Kidney epithelial cell (primary cell): ENCODE measurements at regions not wholly inside any gene's neighbourhood (a gene's known extent, or its start where the extent isn't known, plus 50 kb on each side); places are given as distances from the start of the nearest gene placed in this dataset.

ENCODE experiments used
- DNase-seq: peaks from one replicate; pipeline ENCODE4 v3.0.0-alpha.2; 2010; ENCODE audit warnings: low read depth
- H3K27me3 ChIP-seq: 2 replicates; pipeline ENCODE4 v1.6.0; 2011; ENCODE audit warnings: low read length; ENCODE audit not compliant: control insufficient read depth, insufficient read depth
- H3K36me3 ChIP-seq: 2 replicates; pipeline ENCODE4 v1.5.1; 2011; ENCODE audit warnings: low read length; ENCODE audit not compliant: control insufficient read depth, insufficient read depth
- H3K4me3 ChIP-seq: 2 replicates; pipeline ENCODE4 v1.5.1; 2011; ENCODE audit warnings: low read depth, mild to moderate bottlenecking, control low read depth, low read length
- TF ChIP-seq, protein P1 (sequence below): IDR thresholded peaks from 2 replicates; pipeline ENCODE4 v1.5.1; 2011; ENCODE audit warnings: mild to moderate bottlenecking, moderate library complexity, low read length, control low read depth, inconsistent platforms; ENCODE audit not compliant: insufficient read depth, poor library complexity, severe bottlenecking

DNA sequence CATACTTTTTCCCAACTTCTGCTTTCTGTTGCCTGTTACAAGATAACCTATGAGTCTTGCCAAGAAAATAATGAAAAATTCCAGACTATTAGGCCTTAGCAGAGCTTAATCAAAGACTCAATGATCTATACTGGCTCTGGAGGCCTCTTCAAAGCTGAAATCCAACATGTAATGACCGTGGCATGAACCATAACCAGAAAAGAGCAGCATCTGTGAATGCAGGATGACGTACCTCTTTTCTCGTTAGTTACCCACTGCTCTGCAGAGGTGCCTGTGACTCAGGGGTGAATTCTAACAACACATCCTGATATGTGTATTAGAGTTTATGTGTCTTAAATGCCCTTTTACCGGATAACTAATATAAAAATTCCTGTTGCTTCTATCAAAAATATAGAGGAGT, 645.4 kb downstream of the PRELID2 start:
- TF ChIP-seq, protein P1, sequence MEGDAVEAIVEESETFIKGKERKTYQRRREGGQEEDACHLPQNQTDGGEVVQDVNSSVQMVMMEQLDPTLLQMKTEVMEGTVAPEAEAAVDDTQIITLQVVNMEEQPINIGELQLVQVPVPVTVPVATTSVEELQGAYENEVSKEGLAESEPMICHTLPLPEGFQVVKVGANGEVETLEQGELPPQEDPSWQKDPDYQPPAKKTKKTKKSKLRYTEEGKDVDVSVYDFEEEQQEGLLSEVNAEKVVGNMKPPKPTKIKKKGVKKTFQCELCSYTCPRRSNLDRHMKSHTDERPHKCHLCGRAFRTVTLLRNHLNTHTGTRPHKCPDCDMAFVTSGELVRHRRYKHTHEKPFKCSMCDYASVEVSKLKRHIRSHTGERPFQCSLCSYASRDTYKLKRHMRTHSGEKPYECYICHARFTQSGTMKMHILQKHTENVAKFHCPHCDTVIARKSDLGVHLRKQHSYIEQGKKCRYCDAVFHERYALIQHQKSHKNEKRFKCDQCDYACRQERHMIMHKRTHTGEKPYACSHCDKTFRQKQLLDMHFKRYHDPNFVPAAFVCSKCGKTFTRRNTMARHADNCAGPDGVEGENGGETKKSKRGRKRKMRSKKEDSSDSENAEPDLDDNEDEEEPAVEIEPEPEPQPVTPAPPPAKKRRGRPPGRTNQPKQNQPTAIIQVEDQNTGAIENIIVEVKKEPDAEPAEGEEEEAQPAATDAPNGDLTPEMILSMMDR, result no peak
- Histone ChIP-seq H3K36me3 (no peaks in the 10 kb centered on the region), H3K27me3 (no peaks in the 10 kb centered on the region), H3K4me3 (no peak overlapping the region)
- DNase-seq, result no peak

DNA sequence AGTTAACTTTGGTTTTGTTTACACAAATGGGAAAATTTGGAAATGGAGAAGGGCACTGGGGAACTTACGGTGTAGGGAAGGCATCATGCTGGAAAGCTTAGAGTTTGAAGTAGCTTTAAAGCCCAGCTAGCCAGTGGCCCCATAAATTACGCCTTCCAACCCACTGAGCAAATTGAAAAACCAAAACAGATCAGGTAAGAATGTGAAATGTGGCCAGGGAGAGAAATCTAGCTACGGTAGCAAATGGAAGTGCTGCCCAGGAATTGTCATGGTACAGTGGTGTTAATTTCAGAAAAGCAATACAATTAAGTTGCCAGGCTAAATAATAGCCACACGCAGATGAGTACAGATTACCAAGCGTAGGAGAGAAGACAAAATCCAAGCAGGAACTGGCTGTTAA, 654.8 kb downstream of the PRELID2 start:
- DNase-seq, result no peak
- H3K4me3 ChIP-seq, result no peak overlapping the region
- no peaks in the 10 kb centered on the region for H3K27me3 ChIP-seq
- TF ChIP-seq, protein P1, result no peak
- no peaks in the 10 kb centered on the region for H3K36me3 ChIP-seq

DNA sequence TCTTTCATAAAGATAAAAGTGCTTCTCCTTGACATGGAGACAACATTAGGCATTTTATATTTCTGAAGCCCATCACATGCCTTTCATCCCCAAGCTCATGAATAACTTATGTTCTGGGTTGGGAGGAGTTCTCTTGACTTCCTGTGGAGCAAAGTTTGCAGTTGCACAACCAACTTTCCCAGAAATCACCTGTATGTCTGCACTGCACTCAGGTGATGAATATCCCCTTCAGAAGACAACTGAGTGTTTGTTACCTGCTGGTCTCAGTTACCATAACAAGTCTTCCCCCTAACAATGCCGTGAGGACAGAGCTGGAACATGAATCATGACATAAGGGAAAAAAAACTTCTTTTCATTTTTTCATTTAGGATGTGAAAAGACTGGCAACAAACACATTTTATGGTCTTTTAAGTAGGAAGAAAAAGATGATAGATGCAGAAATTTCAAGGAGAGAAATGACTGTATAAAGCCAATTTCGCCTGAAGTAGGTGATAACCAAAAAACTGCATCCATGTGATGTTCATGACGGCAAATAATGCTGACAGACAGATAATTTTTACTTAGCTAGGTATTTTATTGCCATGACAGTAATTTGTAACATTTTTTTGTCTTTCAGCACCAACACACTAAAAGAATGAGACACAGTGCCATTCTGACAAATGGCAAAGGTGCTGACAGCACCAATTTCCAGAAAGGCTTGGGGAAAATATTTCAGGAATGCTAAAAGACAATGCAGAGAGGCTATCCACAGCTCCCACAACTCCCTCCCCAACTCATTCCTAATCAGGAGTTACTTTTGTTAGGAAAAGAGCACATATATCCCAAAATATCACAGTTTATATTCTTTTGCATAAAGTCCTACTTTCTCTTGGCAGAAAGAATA, 656.3 kb downstream of the PRELID2 start:
- Histone ChIP-seq H3K36me3 (no peaks in the 10 kb centered on the region), H3K4me3 (no peak overlapping the region), H3K27me3 (no peaks in the 10 kb centered on the region)
- TF ChIP-seq, protein P1, result no peak
- DNase-seq, result no peak

DNA sequence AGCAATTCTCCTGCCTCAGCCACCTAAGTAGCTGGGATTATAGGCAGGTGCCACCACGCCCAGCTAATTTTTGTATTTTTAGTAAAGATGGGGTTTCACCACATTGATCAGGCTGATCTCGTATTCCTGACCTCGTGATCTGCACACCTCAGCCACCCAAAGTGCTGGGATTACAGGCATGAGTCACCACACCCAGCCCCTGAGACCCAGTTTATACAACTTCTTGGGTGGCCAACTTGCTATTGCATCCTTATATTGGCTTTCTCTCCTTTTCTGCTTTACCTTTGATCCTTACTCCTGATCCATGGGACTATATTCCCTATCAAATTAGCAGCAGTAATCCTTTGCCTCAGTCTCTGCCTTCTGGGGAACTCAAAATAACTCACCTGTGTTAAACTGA, 659.1 kb downstream of the PRELID2 start:
- no peak for DNase-seq
- H3K27me3 ChIP-seq, result no peaks in the 10 kb centered on the region
- TF ChIP-seq, protein P1, result no peak
- no peaks in the 10 kb centered on the region for H3K36me3 ChIP-seq
- H3K4me3 ChIP-seq, result no peak overlapping the region

DNA sequence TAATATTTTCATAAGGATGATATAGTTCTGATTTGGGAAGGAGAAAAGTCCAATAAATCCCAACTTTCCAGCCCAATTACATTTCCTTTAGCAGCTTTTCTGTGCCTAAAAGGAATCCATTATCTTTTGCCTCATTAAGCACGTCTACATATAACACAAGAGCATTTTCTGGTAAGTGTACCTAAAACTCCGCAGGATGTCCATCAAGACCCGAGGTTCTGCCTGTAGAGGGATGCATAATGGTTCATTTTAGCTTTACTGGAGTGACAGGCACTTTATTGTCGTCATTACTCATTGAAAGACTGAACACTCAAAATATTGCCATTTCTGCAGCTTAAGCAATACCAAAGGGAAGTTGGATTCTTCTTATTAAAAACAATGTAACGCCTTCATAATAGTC, 669.0 kb downstream of the PRELID2 start:
- DNase-seq, result no peak
- Histone ChIP-seq H3K4me3 (no peak overlapping the region), H3K27me3 (no peaks in the 10 kb centered on the region), H3K36me3 (no peaks in the 10 kb centered on the region)
- TF ChIP-seq, protein P1, result no peak

DNA sequence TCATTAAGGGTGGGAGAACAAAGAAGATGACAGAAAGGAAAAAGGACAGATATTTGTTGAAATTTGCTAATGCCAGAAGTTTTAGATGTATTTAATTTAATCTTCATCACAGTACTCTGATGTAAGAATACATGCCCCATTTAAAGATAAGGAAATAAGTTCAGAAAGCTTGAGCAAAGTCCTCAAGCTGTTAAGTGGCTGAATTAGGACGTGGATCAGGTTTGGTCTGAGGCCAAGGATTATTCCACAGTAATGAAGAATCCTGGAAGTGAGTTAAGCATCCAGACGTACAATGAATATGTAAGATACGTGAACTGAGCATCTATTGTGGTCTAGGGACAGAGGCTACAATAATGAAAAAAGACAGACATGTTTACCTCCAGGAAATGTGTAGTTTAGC, 671.3 kb downstream of the PRELID2 start:
- Histone ChIP-seq H3K27me3 (no peaks in the 10 kb centered on the region), H3K4me3 (no peak overlapping the region), H3K36me3 (no peaks in the 10 kb centered on the region)
- TF ChIP-seq, protein P1, result no peak
- DNase-seq, result no peak
